LNCaP clone FGC (cell line): ENCODE measurements at regions not wholly inside any gene's neighbourhood (a gene's known extent, or its start where the extent isn't known, plus 50 kb on each side); places are given as distances from the start of the nearest gene placed in this dataset.

Source experiments
- DNase-seq: peaks from one replicate; pipeline ENCODE4 v3.0.0-alpha.2; 2011; ENCODE audit warnings: low read depth
- H3K4me3 ChIP-seq: 2 replicates; pipeline ENCODE4 v1.5.1; 2011; ENCODE audit warnings: mild to moderate bottlenecking, low read depth, low read length, control low read depth
- CTCF ChIP-seq: IDR thresholded peaks from 2 replicates; pipeline ENCODE4 v1.5.1; 2012; ENCODE audit warnings: mild to moderate bottlenecking; ENCODE audit not compliant: control insufficient read depth, insufficient read depth; ENCODE audit errors: extremely low read depth

- no peak for DNase-seq
- TF ChIP-seq CTCF = no peak
Observed at GRCh38 chr20:16664020-16664419, 65.8 kb upstream of the SNRPB2 start.

GRCh38 chr20:16662467-16662866, 67.4 kb upstream of the SNRPB2 start:
- no peak for TF ChIP-seq CTCF
- H3K4me3 ChIP-seq = no peak overlapping the region
- DNase-seq = no peak

More at GRCh38 chr20:16664020-16664419, 65.8 kb upstream of the SNRPB2 start:
- H3K4me3 ChIP-seq = no peak overlapping the region

GRCh38 chr20:16661756-16662155, 68.1 kb upstream of the SNRPB2 start:
- no peak for DNase-seq
- TF ChIP-seq CTCF = no peak

GRCh38 chr20:16654858-16655535, 74.8 kb upstream of the SNRPB2 start:
- no peak for TF ChIP-seq CTCF
- no peak overlapping the region for H3K4me3 ChIP-seq
- peak; percentile 70 for DNase-seq

More at GRCh38 chr20:16661756-16662155, 68.1 kb upstream of the SNRPB2 start:
- H3K4me3 ChIP-seq = no peak overlapping the region

- no peak overlapping the region for H3K4me3 ChIP-seq
- TF ChIP-seq CTCF = no peak
- DNase-seq = no peak
Observed at GRCh38 chr20:16653266-16653665, 76.6 kb upstream of the SNRPB2 start.

- TF ChIP-seq CTCF = no peak
- no peak for DNase-seq
- no peak overlapping the region for H3K4me3 ChIP-seq
Observed at GRCh38 chr20:16647875-16648597, 74.8 kb upstream of the KIF16B start.
